HEK293 (cell line): ENCODE measurements at regions not wholly inside any gene's neighbourhood (a gene's known extent, or its start where the extent isn't known, plus 50 kb on each side); places are given as distances from the start of the nearest gene placed in this dataset.

Source experiments
- CTCF ChIA-PET: fragments of 350-600 bp; formaldehyde crosslinking; extraction: SDS; loops from one replicate; lab custom pipeline; 2021; ENCODE audit warnings: antibody characterized with exemption; lab: Yijun Ruan, JAX
- POLR2A ChIA-PET: fragments of 300-600 bp; formaldehyde crosslinking; extraction: SDS; loops from one replicate; lab custom pipeline; 2020; ENCODE audit warnings: antibody characterized with exemption, inconsistent platforms; lab: Yijun Ruan, JAX
- H3K27ac ChIP-seq: fragments of 200-500 bp; sonication (Bioruptor generic); 2 replicates; pipeline ENCODE4 v1.5.1; 2014; ENCODE audit warnings: low read depth, low read length, control low read depth, inconsistent platforms; ENCODE audit errors: extremely low read depth
- H3K36me3 ChIP-seq, 2 experiments: fragments of 200-500 bp in 1 of 2; sonication (Bioruptor generic) in 1 of 2; 1 replicate in 1 of 2; 2 replicates in 1 of 2; pipeline ENCODE4 v1.5.1; 2014 to 2017; ENCODE audit warnings: inconsistent platforms in 2 of 2, low read length in 2 of 2; ENCODE audit not compliant: control insufficient read depth in 2 of 2, insufficient read depth in 1 of 2
- H3K4me1 ChIP-seq: fragments of 200-500 bp; sonication (Bioruptor generic); 2 replicates; pipeline ENCODE4 v1.5.1; 2014; ENCODE audit warnings: mild to moderate bottlenecking, low read length, inconsistent platforms; ENCODE audit not compliant: control insufficient read depth, insufficient read depth
- H3K4me3 ChIP-seq: 2 replicates; pipeline ENCODE4 v1.5.1; 2011; ENCODE audit warnings: low read depth, mild to moderate bottlenecking, control low read depth, low read length, moderate library complexity
- H3K9me3 ChIP-seq: fragments of 200-500 bp; sonication (Bioruptor generic); 2 replicates; pipeline ENCODE4 v1.5.1; 2014; ENCODE audit warnings: low read depth, low read length, inconsistent platforms; ENCODE audit not compliant: control insufficient read depth, insufficient read depth
- AEBP2 ChIP-seq: fragments of 450-650 bp; formaldehyde crosslinking; IDR thresholded peaks from 2 replicates; pipeline ENCODE4 v1.5.1; 2016; ENCODE audit warnings: missing biosample characterization, missing genetic modification characterization, borderline replicate concordance
- ATF2 ChIP-seq: fragments of 450-650 bp; formaldehyde crosslinking; IDR thresholded peaks from 2 replicates; pipeline ENCODE4 v1.5.1; 2016; ENCODE audit warnings: missing biosample characterization, missing genetic modification characterization, low read depth
- EGR2 ChIP-seq: fragments of 450-650 bp; formaldehyde crosslinking; IDR thresholded peaks from 2 replicates; pipeline ENCODE4 v1.5.1; 2016; ENCODE audit warnings: low read depth, missing biosample characterization, missing genetic modification characterization
- MEIS1 ChIP-seq: sonication (generic); formaldehyde crosslinking; IDR thresholded peaks from 2 replicates; pipeline ENCODE4 v1.8.1; 2022; ENCODE audit warnings: missing genetic modification reagents, mild to moderate bottlenecking, borderline replicate concordance
- OVOL3 ChIP-seq: fragments of 450-650 bp; formaldehyde crosslinking; IDR thresholded peaks from 2 replicates; pipeline ENCODE4 v1.5.1; 2016; ENCODE audit warnings: missing biosample characterization, missing genetic modification characterization
- REPIN1 ChIP-seq: fragments of 450-650 bp; formaldehyde crosslinking; IDR thresholded peaks from 2 replicates; pipeline ENCODE4 v1.5.1; 2017; ENCODE audit warnings: missing biosample characterization, missing genetic modification characterization, low read depth
- ZBTB1 ChIP-seq: fragments of 450-650 bp; formaldehyde crosslinking; IDR thresholded peaks from 2 replicates; pipeline ENCODE4 v1.5.1; 2016; ENCODE audit warnings: missing biosample characterization, missing genetic modification characterization
- ZIC2 ChIP-seq: fragments of 450-650 bp; formaldehyde crosslinking; IDR thresholded peaks from 2 replicates; pipeline ENCODE4 v1.5.1; 2016; ENCODE audit warnings: missing biosample characterization, missing genetic modification characterization
- ZNF138 ChIP-seq: fragments of 450-650 bp; formaldehyde crosslinking; IDR thresholded peaks from 2 replicates; pipeline ENCODE4 v1.5.1; 2016; ENCODE audit warnings: missing biosample characterization, missing genetic modification characterization, borderline replicate concordance
- ZNF18 ChIP-seq: fragments of 450-650 bp; formaldehyde crosslinking; IDR thresholded peaks from 2 replicates; pipeline ENCODE4 v1.5.1; 2016; ENCODE audit warnings: missing biosample characterization, missing genetic modification characterization
- ZNF202 ChIP-seq: fragments of 450-650 bp; formaldehyde crosslinking; IDR thresholded peaks from 2 replicates; pipeline ENCODE4 v1.5.1; 2016; ENCODE audit warnings: missing biosample characterization, missing genetic modification characterization, borderline replicate concordance
- ZNF239 ChIP-seq: fragments of 450-650 bp; formaldehyde crosslinking; IDR thresholded peaks from 2 replicates; pipeline ENCODE4 v1.5.1; 2016; ENCODE audit warnings: missing biosample characterization, missing genetic modification characterization
- ZNF350 ChIP-seq: fragments of 450-650 bp; formaldehyde crosslinking; IDR thresholded peaks from 2 replicates; pipeline ENCODE4 v1.5.0; 2017; ENCODE audit warnings: missing biosample characterization, mild to moderate bottlenecking, missing genetic modification characterization
- ZNF398 ChIP-seq: fragments of 450-650 bp; formaldehyde crosslinking; IDR thresholded peaks from 2 replicates; pipeline ENCODE4 v1.5.1; 2017; ENCODE audit warnings: missing biosample characterization, missing genetic modification characterization
- ZNF433 ChIP-seq: fragments of 450-650 bp; formaldehyde crosslinking; IDR thresholded peaks from 2 replicates; pipeline ENCODE4 v1.5.1; 2016; ENCODE audit warnings: missing biosample characterization, missing genetic modification characterization, low read depth
- ZNF560 ChIP-seq: fragments of 450-650 bp; formaldehyde crosslinking; IDR thresholded peaks from 2 replicates; pipeline ENCODE4 v1.5.1; 2017; ENCODE audit warnings: missing biosample characterization, missing genetic modification characterization, borderline replicate concordance
- ZNF776 ChIP-seq: fragments of 450-650 bp; formaldehyde crosslinking; IDR thresholded peaks from 2 replicates; pipeline ENCODE4 v1.5.0; 2017; ENCODE audit warnings: missing biosample characterization, missing genetic modification characterization, borderline replicate concordance
- ZNF830 ChIP-seq: fragments of 450-650 bp; IDR thresholded peaks from 2 replicates; pipeline ENCODE4 v1.5.0; 2018; ENCODE audit warnings: missing biosample characterization, missing genetic modification characterization, low read depth, mild to moderate bottlenecking, moderate library complexity
- ZSCAN23 ChIP-seq: fragments of 450-650 bp; formaldehyde crosslinking; IDR thresholded peaks from 2 replicates; pipeline ENCODE4 v1.5.1; 2016; ENCODE audit warnings: missing biosample characterization, missing genetic modification characterization
- ZSCAN4 ChIP-seq: fragments of 450-650 bp; formaldehyde crosslinking; IDR thresholded peaks from 2 replicates; pipeline ENCODE4 v1.5.1; 2017; ENCODE audit warnings: missing biosample characterization, missing genetic modification characterization

GRCh38 chr5:51471630-51472029, 88.4 kb downstream of the ISL1 start (continued):
- TF ChIP-seq ZNF239 (tag by site-specific recombination), result no peak
- no peak for TF ChIP-seq ZIC2 (tag by site-specific recombination)
- no peak for TF ChIP-seq ZNF18
- no peak for TF ChIP-seq AEBP2 (tag by site-specific recombination)
- TF ChIP-seq ZNF830 (tag by site-specific recombination), result no peak
- no peak for TF ChIP-seq ATF2 (tag by site-specific recombination)

- ChIA-PET CTCF (no interaction called here), POLR2A (no interaction called here)
- Histone ChIP-seq H3K4me3 (no peak overlapping the region), H3K9me3 (no peaks in the 10 kb centered on the region), H3K27ac (no peak overlapping the region), H3K4me1 (no peaks in the 10 kb centered on the region), H3K36me3 (no peaks in the 10 kb centered on the region)
- TF ChIP-seq ZNF560 (no peak), ZNF202 (tag by site-specific recombination) (no peak), ZNF776 (no peak), ZNF830 (tag by site-specific recombination) (no peak), MEIS1 (CRISPR knock-in tag) (no peak), ZNF398 (tag by site-specific recombination) (no peak), REPIN1 (tag by site-specific recombination) (no peak), EGR2 (tag by site-specific recombination) (no peak), ZSCAN4 (tag by site-specific recombination) (no peak), ZBTB1 (tag by site-specific recombination) (no peak), ZNF138 (no peak), ZNF433 (tag by site-specific recombination) (no peak), OVOL3 (tag by site-specific recombination) (no peak), ZNF350 (tag by site-specific recombination) (no peak), ZSCAN23 (tag by site-specific recombination) (no peak)
These were observed 89.2 kb downstream of the ISL1 start for GRCh38 chr5:51472472-51472871.
